ENCODE measurements at regions not wholly inside any gene's neighbourhood (a gene's known extent, or its start where the extent isn't known, plus 50 kb on each side); places are given as distances from the start of the nearest gene placed in this dataset.

- H3K4me3 ChIP-seq (replicated peaks in 1 of 2; ENCODE audit: low read depth in 2 of 2, low read length in 2 of 2), result no peak overlapping the region
- no peak for TF ChIP-seq CTCF (IDR thresholded peaks at IDR 0.05; ENCODE audit: low read depth, low read length)
- no peak for DNase-seq (ENCODE audit: low read depth in 2 of 2)
Measured at GRCh38 chr1:48092401-48092800, 95.2 kb upstream of the TRABD2B start.

- no peak for DNase-seq (ENCODE audit: low read depth in 2 of 2)
- H3K4me3 ChIP-seq (replicated peaks in 1 of 2; ENCODE audit: low read depth in 2 of 2, low read length in 2 of 2), result no peak overlapping the region
- no peak for TF ChIP-seq CTCF (IDR thresholded peaks at IDR 0.05; ENCODE audit: low read depth, low read length)
Measured at GRCh38 chr1:48089356-48089891, 92.2 kb upstream of the TRABD2B start.

- no peak for DNase-seq (ENCODE audit: low read depth in 2 of 2)
- no peak for TF ChIP-seq CTCF (IDR thresholded peaks at IDR 0.05; ENCODE audit: low read depth, low read length)
- no peak overlapping the region for H3K4me3 ChIP-seq (replicated peaks in 1 of 2; ENCODE audit: low read depth in 2 of 2, low read length in 2 of 2)
Measured at GRCh38 chr1:48084826-48085225, 87.6 kb upstream of the TRABD2B start.

- no peak overlapping the region for H3K4me3 ChIP-seq (replicated peaks in 1 of 2; ENCODE audit: low read depth in 2 of 2, low read length in 2 of 2)
- TF ChIP-seq CTCF (IDR thresholded peaks at IDR 0.05; ENCODE audit: low read depth, low read length), result no peak
- no peak for DNase-seq (ENCODE audit: low read depth in 2 of 2)
Measured at GRCh38 chr1:48082271-48082962, 85.2 kb upstream of the TRABD2B start.

GRCh38 chr1:48080331-48081255 is 83.4 kb upstream of the TRABD2B start:
- DNase-seq (ENCODE audit: low read depth in 2 of 2), result no peak
- no peak for TF ChIP-seq CTCF (IDR thresholded peaks at IDR 0.05; ENCODE audit: low read depth, low read length)
- H3K4me3 ChIP-seq (replicated peaks in 1 of 2; ENCODE audit: low read depth in 2 of 2, low read length in 2 of 2), result no peak overlapping the region

- no peak for DNase-seq (ENCODE audit: low read depth in 2 of 2)
- no peak overlapping the region for H3K4me3 ChIP-seq (replicated peaks in 1 of 2; ENCODE audit: low read depth in 2 of 2, low read length in 2 of 2)
- no peak for TF ChIP-seq CTCF (IDR thresholded peaks at IDR 0.05; ENCODE audit: low read depth, low read length)
Measured at GRCh38 chr1:48079096-48079495, 81.9 kb upstream of the TRABD2B start.

Measured in cardiac fibroblast (primary cell).